ENCODE measurements at regions not wholly inside any gene's neighbourhood (a gene's known extent, or its start where the extent isn't known, plus 50 kb on each side); places are given as distances from the start of the nearest gene placed in this dataset.

GRCh38 chr2:240311821-240312220 is 123.6 kb upstream of the GPC1 start:
- Histone ChIP-seq H3K4me1 (ENCODE audit: control insufficient read depth, low read length) (no peaks in the 10 kb centered on the region), H3K4me3 (ENCODE audit: low read length) (no peak overlapping the region), H3K79me2 (ENCODE audit: control insufficient read depth, low read length) (no peaks in the 10 kb centered on the region), H4K20me1 (ENCODE audit: control insufficient read depth, insufficient read depth, low read depth, low read length) (no peaks in the 10 kb centered on the region), H3K4me2 (ENCODE audit: low read length) (no peak overlapping the region), H3K9me3 (ENCODE audit: control insufficient read depth, insufficient read depth, low read length) (peaks cover 7% of the 10 kb centered on the region; the same call in 1 of the 2 replicates), H3K9me2 (replicated peaks; ENCODE audit: control insufficient read depth, low read length) (no peaks in the 10 kb centered on the region), H3K36me3 (ENCODE audit: control insufficient read depth, low read length) (no peaks in the 10 kb centered on the region), H3F3A (ENCODE audit: control insufficient read depth, insufficient read depth) (no peaks in the 10 kb centered on the region), H3K27me3 (ENCODE audit: control insufficient read depth, low read length) (no peaks in the 10 kb centered on the region), H3K27ac (ENCODE audit: low read depth, low read length) (no peak overlapping the region)
- TF ChIP-seq EZH2phosphoT487 (IDR thresholded peaks at IDR 0.05; ENCODE audit: borderline replicate concordance, low read length): no peak
- TF ChIP-seq CTCF (IDR thresholded peaks at IDR 0.05; ENCODE audit: low read depth, low read length, poor library complexity, severe bottlenecking): no peak

GRCh38 chr2:240319221-240319854 is 116.1 kb upstream of the GPC1 start:
- no peak for TF ChIP-seq CTCF (IDR thresholded peaks at IDR 0.05; ENCODE audit: low read depth, low read length, poor library complexity, severe bottlenecking)
- no peak for TF ChIP-seq EZH2phosphoT487 (IDR thresholded peaks at IDR 0.05; ENCODE audit: borderline replicate concordance, low read length)
- Histone ChIP-seq H3K27me3 (ENCODE audit: control insufficient read depth, low read length) (no peaks in the 10 kb centered on the region), H3K36me3 (ENCODE audit: control insufficient read depth, low read length) (no peaks in the 10 kb centered on the region), H3K79me2 (ENCODE audit: control insufficient read depth, low read length) (no peaks in the 10 kb centered on the region), H3K27ac (ENCODE audit: low read depth, low read length) (no peak overlapping the region), H3F3A (ENCODE audit: control insufficient read depth, insufficient read depth) (no peaks in the 10 kb centered on the region), H3K4me1 (ENCODE audit: control insufficient read depth, low read length) (no peaks in the 10 kb centered on the region), H3K9me2 (replicated peaks; ENCODE audit: control insufficient read depth, low read length) (no peaks in the 10 kb centered on the region), H3K9me3 (ENCODE audit: control insufficient read depth, insufficient read depth, low read length) (no peaks in the 10 kb centered on the region), H3K4me3 (ENCODE audit: low read length) (no peak overlapping the region), H3K4me2 (ENCODE audit: low read length) (no peak overlapping the region), H4K20me1 (ENCODE audit: control insufficient read depth, insufficient read depth, low read depth, low read length) (no peaks in the 10 kb centered on the region)

- Histone ChIP-seq H3K27me3 (ENCODE audit: control insufficient read depth, low read length) (no peaks in the 10 kb centered on the region), H4K20me1 (ENCODE audit: control insufficient read depth, insufficient read depth, low read depth, low read length) (no peaks in the 10 kb centered on the region), H3K4me2 (ENCODE audit: low read length) (no peak overlapping the region), H3K9me3 (ENCODE audit: control insufficient read depth, insufficient read depth, low read length) (no peaks in the 10 kb centered on the region), H3K9me2 (replicated peaks; ENCODE audit: control insufficient read depth, low read length) (no peaks in the 10 kb centered on the region), H3K4me3 (ENCODE audit: low read length) (no peak overlapping the region), H3K36me3 (ENCODE audit: control insufficient read depth, low read length) (no peaks in the 10 kb centered on the region), H3F3A (ENCODE audit: control insufficient read depth, insufficient read depth) (no peaks in the 10 kb centered on the region), H3K4me1 (ENCODE audit: control insufficient read depth, low read length) (no peaks in the 10 kb centered on the region), H3K79me2 (ENCODE audit: control insufficient read depth, low read length) (no peaks in the 10 kb centered on the region), H3K27ac (ENCODE audit: low read depth, low read length) (no peak overlapping the region)
- no peak for TF ChIP-seq CTCF (IDR thresholded peaks at IDR 0.05; ENCODE audit: low read depth, low read length, poor library complexity, severe bottlenecking)
- no peak for TF ChIP-seq EZH2phosphoT487 (IDR thresholded peaks at IDR 0.05; ENCODE audit: borderline replicate concordance, low read length)
These were observed 115.6 kb upstream of the GPC1 start for GRCh38 chr2:240319855-240320203.

All from DOHH2 (cell line).